Astrocyte of the cerebellum (primary cell): ENCODE measurements at regions not wholly inside any gene's neighbourhood (a gene's known extent, or its start where the extent isn't known, plus 50 kb on each side); places are given as distances from the start of the nearest gene placed in this dataset.
"Not testable (repeated sequence)": the region's sequence is repeated elsewhere in the genome, so short reads cannot be mapped to it uniquely, and the experiment has no call there.

Source experiments
- DNase-seq: peaks from one replicate; pipeline ENCODE4 v3.0.0-alpha.2; 2011; ENCODE audit warnings: low read depth
- H3K4me3 ChIP-seq: 2 replicates; pipeline ENCODE4 v1.5.1; 2011; ENCODE audit warnings: mild to moderate bottlenecking, low read depth, low read length, moderate library complexity
- CTCF ChIP-seq: IDR thresholded peaks from 2 replicates; pipeline ENCODE4 v1.5.1; 2012; ENCODE audit warnings: low read length, low read depth, moderate library complexity, mild to moderate bottlenecking; ENCODE audit errors: missing control alignments
- in situ Hi-C: cut with HindIII; loops from 2 replicates; pipeline ENCODE4 v1.10.0; 2017; ENCODE audit warnings: low sequenced_read_pairs

- H3K4me3 ChIP-seq = no peak overlapping the region
- peak; percentile 75 for DNase-seq
- in situ Hi-C loops = no loop called here
- TF ChIP-seq CTCF = no peak
Observed at GRCh38 chr7:69078997-69079769, 519.1 kb upstream of the AUTS2 start.

- DNase-seq, in situ Hi-C loops: not testable (repeated sequence)
Observed at GRCh38 chr7:69087281-69087680, 511.0 kb upstream of the AUTS2 start.

GRCh38 chr7:69088185-69088584 is 510.1 kb upstream of the AUTS2 start:
- in situ Hi-C loops = no loop called here
- H3K4me3 ChIP-seq = no peak overlapping the region
- TF ChIP-seq CTCF = no peak
- DNase-seq = no peak

More at GRCh38 chr7:69087281-69087680, 511.0 kb upstream of the AUTS2 start:
- H3K4me3 ChIP-seq = not testable (repeated sequence)

GRCh38 chr7:69090936-69091335 is 507.3 kb upstream of the AUTS2 start:
- in situ Hi-C loops = no loop called here
- no peak for DNase-seq
- no peak overlapping the region for H3K4me3 ChIP-seq
- no peak for TF ChIP-seq CTCF

- no peak for DNase-seq
- TF ChIP-seq CTCF = no peak
- H3K4me3 ChIP-seq = no peak overlapping the region
- in situ Hi-C loops = no loop called here
Observed at GRCh38 chr7:69091521-69091920, 506.8 kb upstream of the AUTS2 start.

GRCh38 chr7:69095127-69095526 is 503.1 kb upstream of the AUTS2 start:
- no peak for TF ChIP-seq CTCF
- in situ Hi-C loops = no loop called here
- no peak for DNase-seq
- no peak overlapping the region for H3K4me3 ChIP-seq

- TF ChIP-seq CTCF = no peak
- no peak for DNase-seq
- in situ Hi-C loops = no loop called here
- H3K4me3 ChIP-seq = no peak overlapping the region
Observed at GRCh38 chr7:69095649-69096048, 502.6 kb upstream of the AUTS2 start.
